ENCODE measurements at regions not wholly inside any gene's neighbourhood (a gene's known extent, or its start where the extent isn't known, plus 50 kb on each side); places are given as distances from the start of the nearest gene placed in this dataset.

DNA sequence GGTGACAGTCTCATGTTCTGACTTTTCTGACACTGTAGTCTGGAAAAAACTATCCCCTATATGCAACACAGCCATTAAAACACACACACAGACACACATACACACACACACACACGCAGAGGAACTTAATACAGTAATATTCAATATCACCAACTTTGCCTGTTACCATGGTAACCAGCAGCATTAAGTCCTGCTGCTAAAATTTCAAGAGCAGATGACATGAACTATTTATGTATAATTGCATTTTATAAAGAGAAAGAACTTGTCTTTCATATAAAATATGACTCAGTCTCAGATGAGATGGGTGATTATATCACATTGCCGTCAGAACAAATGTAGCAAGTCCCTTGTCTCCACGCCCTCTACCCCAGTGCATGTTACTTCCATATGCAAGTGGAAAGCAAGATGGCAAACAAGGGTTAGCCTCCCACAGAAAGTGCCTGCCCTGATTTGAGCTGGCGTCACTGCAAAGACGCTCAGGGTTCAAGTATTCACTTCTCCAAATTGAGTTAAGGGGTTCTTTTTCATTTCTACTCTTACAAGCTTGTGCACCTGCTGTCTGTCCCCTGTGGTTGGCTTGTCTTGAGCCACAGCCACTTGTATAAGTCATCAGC is 576.8 kb downstream of the UQCRFS1 start:
- DNase-seq, result no peak
- no peak overlapping the region for H3K4me2 ChIP-seq (ENCODE audit: insufficient read depth, insufficient read length, low read length)
- H3K36me3 Mint-ChIP-seq (ENCODE audit: insufficient read depth in 1 of 3, low read depth in 3 of 3), result no peaks in the 10 kb centered on the region
- H4K8ac ChIP-seq (replicated peaks; ENCODE audit: insufficient read length, low read depth, low read length), result no peak overlapping the region
- no peak overlapping the region for H3K27ac ChIP-seq (ENCODE audit: insufficient read length, low read depth, low read length)
- peaks cover 3 to 5% of the 10 kb centered on the region in 2 experiments; a peak in 2 of 4 replicates for H3K4me1 Mint-ChIP-seq
- no peak overlapping the region for H4K5ac ChIP-seq (ENCODE audit: insufficient read length, low read depth, low read length)
- H3T11ph ChIP-seq (ENCODE audit: low read length), result no peak overlapping the region
- H3K9me3 ChIP-seq (ENCODE audit: control insufficient read depth, low read depth, low read length), result no peaks in the 10 kb centered on the region
- no peak overlapping the region for H2BK5ac ChIP-seq (ENCODE audit: insufficient read length, low read length)
- H2BK15ac ChIP-seq (ENCODE audit: low read depth, low read length), result no peak overlapping the region
- peaks cover 0 to 3% of the 10 kb centered on the region in 2 experiments; a peak in 1 of 5 replicates for H3K9me3 Mint-ChIP-seq
- no CpG with 5 or more reads among the region's 5 CpGs for WGBS (ENCODE audit: extremely low coverage, insufficient read length, low lambda C conversion rate)
- TF ChIP-seq, protein P1, sequence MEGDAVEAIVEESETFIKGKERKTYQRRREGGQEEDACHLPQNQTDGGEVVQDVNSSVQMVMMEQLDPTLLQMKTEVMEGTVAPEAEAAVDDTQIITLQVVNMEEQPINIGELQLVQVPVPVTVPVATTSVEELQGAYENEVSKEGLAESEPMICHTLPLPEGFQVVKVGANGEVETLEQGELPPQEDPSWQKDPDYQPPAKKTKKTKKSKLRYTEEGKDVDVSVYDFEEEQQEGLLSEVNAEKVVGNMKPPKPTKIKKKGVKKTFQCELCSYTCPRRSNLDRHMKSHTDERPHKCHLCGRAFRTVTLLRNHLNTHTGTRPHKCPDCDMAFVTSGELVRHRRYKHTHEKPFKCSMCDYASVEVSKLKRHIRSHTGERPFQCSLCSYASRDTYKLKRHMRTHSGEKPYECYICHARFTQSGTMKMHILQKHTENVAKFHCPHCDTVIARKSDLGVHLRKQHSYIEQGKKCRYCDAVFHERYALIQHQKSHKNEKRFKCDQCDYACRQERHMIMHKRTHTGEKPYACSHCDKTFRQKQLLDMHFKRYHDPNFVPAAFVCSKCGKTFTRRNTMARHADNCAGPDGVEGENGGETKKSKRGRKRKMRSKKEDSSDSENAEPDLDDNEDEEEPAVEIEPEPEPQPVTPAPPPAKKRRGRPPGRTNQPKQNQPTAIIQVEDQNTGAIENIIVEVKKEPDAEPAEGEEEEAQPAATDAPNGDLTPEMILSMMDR (conservative IDR thresholded peaks at IDR 0.05), result no peak
- H2BK20ac ChIP-seq (ENCODE audit: low read depth, low read length, poor library complexity, severe bottlenecking), result no peak overlapping the region
- no peak overlapping the region for H3K4ac ChIP-seq (ENCODE audit: low read depth, low read length)
- H3K9ac ChIP-seq (ENCODE audit: extremely low read depth, insufficient read length, low read length), result no peak overlapping the region
- no peaks in the 10 kb centered on the region for H3K79me1 ChIP-seq (ENCODE audit: insufficient read depth, low read depth, low read length, poor library complexity, severe bottlenecking)
- H3K56ac ChIP-seq (ENCODE audit: insufficient read length, low read depth, low read length), result no peak overlapping the region
- H3K4me3 Mint-ChIP-seq, result no peak overlapping the region
- H3K14ac ChIP-seq (ENCODE audit: insufficient read depth, low read length), result no peak overlapping the region
- no peaks in the 10 kb centered on the region for H3K4me1 ChIP-seq (ENCODE audit: insufficient read depth, low read length)
- H3K27me3 ChIP-seq (ENCODE audit: insufficient read depth, low read length), result no peaks in the 10 kb centered on the region
- no peaks in the 10 kb centered on the region for H3K27me3 Mint-ChIP-seq (ENCODE audit: low read depth)
- no peak overlapping the region for H3K18ac ChIP-seq (ENCODE audit: insufficient read length, low read depth, low read length)
- H4K20me1 ChIP-seq (ENCODE audit: control insufficient read depth, insufficient read depth, insufficient read length), result no peaks in the 10 kb centered on the region
- no peak overlapping the region for H2BK12ac ChIP-seq (ENCODE audit: insufficient read length, low read depth, low read length)
- H3K23me2 ChIP-seq (ENCODE audit: insufficient read length, low read depth, low read length, poor library complexity, severe bottlenecking), result no peaks in the 10 kb centered on the region
- no peak overlapping the region for H3K27ac Mint-ChIP-seq
- no peak overlapping the region for H2AFZ ChIP-seq (ENCODE audit: low read length)
- no peak overlapping the region for H3K23ac ChIP-seq (ENCODE audit: insufficient read length, low read depth, low read length)
- H3K79me2 ChIP-seq (ENCODE audit: insufficient read depth, low read length), result no peaks in the 10 kb centered on the region
- H4K91ac ChIP-seq (ENCODE audit: insufficient read length, low read depth, low read length), result no peak overlapping the region
- no peak overlapping the region for H2AK5ac ChIP-seq (ENCODE audit: insufficient read length, low read length)
- H2BK120ac ChIP-seq (ENCODE audit: low read depth, low read length, poor library complexity, severe bottlenecking), result no peak overlapping the region
